OCI-LY1 (cell line): ENCODE measurements at regions not wholly inside any gene's neighbourhood (a gene's known extent, or its start where the extent isn't known, plus 50 kb on each side); places are given as distances from the start of the nearest gene placed in this dataset.

Source experiments
- H2AFZ ChIP-seq: fragments of 200-600 bp; sonication (generic), shearing (Covaris generic); 2 replicates; pipeline ENCODE4 v1.6.0; 2014; ENCODE audit warnings: antibody characterized with exemption, mild to moderate bottlenecking, low read length
- H3F3A ChIP-seq: fragments of 200-600 bp; sonication (generic), shearing (Covaris generic); 2 replicates; pipeline ENCODE4 v1.6.0; 2014; ENCODE audit warnings: mild to moderate bottlenecking, antibody characterized with exemption, low read length, moderate library complexity; ENCODE audit not compliant: insufficient read depth
- H3K27ac ChIP-seq: fragments of 200-600 bp; sonication (generic); 2 replicates; pipeline ENCODE4 v1.5.1; 2014; ENCODE audit warnings: low read length, mixed run types, mild to moderate bottlenecking, low read depth; ENCODE audit not compliant: poor library complexity, severe bottlenecking
- H3K27me3 ChIP-seq: fragments of 200-600 bp; sonication (generic); 2 replicates; pipeline ENCODE4 v1.6.0; 2014; ENCODE audit warnings: antibody characterized with exemption, mild to moderate bottlenecking, low read length, moderate library complexity; ENCODE audit not compliant: insufficient read depth
- H3K36me3 ChIP-seq: fragments of 200-600 bp; sonication (generic); 2 replicates; pipeline ENCODE4 v1.6.1; 2014; ENCODE audit warnings: mild to moderate bottlenecking, antibody characterized with exemption, low read length, moderate library complexity, mixed read lengths; ENCODE audit not compliant: insufficient read depth
- H3K4me1 ChIP-seq: fragments of 200-600 bp; sonication (generic); 2 replicates; pipeline ENCODE4 v1.5.1; 2014; ENCODE audit warnings: mild to moderate bottlenecking, low read length, moderate library complexity; ENCODE audit not compliant: insufficient read depth, severe bottlenecking
- H3K4me2 ChIP-seq: fragments of 200-600 bp; sonication (generic), shearing (Covaris generic); 2 replicates; pipeline ENCODE4 v1.6.1; 2014; ENCODE audit warnings: low read length
- H3K4me3 ChIP-seq: fragments of 200-600 bp; sonication (generic); 2 replicates; pipeline ENCODE4 v1.5.1; 2014; ENCODE audit warnings: low read length, low read depth, mild to moderate bottlenecking, mixed read lengths; ENCODE audit not compliant: poor library complexity, severe bottlenecking
- H3K79me2 ChIP-seq: fragments of 200-600 bp; shearing (Covaris generic); 2 replicates; pipeline ENCODE4 v1.6.1; 2016; ENCODE audit warnings: mixed run types, low read length, mixed read lengths; ENCODE audit not compliant: insufficient read depth
- H3K9ac ChIP-seq: fragments of 200-600 bp; sonication (generic), shearing (Covaris generic); 2 replicates; pipeline ENCODE4 v1.6.1; 2014; ENCODE audit warnings: mild to moderate bottlenecking, low read length, mixed read lengths
- H3K9me2 ChIP-seq: fragments of 200-600 bp; sonication (generic), shearing (Covaris generic); 2 replicates; pipeline ENCODE4 v1.6.1; 2014; ENCODE audit warnings: low read depth, mild to moderate bottlenecking, low read length, mixed read lengths
- H3K9me3 ChIP-seq: fragments of 200-600 bp; shearing (Covaris generic); 2 replicates; pipeline ENCODE4 v1.6.1; 2014; ENCODE audit warnings: low read length, mixed read lengths
- H4K20me1 ChIP-seq: fragments of 200-600 bp; sonication (generic), shearing (Covaris generic); 2 replicates; pipeline ENCODE4 v1.6.0; 2016; ENCODE audit warnings: mild to moderate bottlenecking, low read length; ENCODE audit not compliant: insufficient read depth
- EZH2 ChIP-seq: fragments of 200-600 bp; sonication (generic), shearing (Covaris generic); IDR thresholded peaks from 2 replicates; pipeline ENCODE4 v1.8.0; 2017; ENCODE audit warnings: borderline replicate concordance, mixed run types, mild to moderate bottlenecking, antibody characterized with exemption, low read length, moderate library complexity, mixed read lengths
- TF ChIP-seq, protein P1 (sequence below): fragments of 200-600 bp; sonication (generic), shearing (Covaris generic); IDR thresholded peaks from 2 replicates; pipeline ENCODE4 v1.5.1; 2017; ENCODE audit warnings: mild to moderate bottlenecking, antibody characterized with exemption, low read length, moderate library complexity, mixed read lengths

DNA sequence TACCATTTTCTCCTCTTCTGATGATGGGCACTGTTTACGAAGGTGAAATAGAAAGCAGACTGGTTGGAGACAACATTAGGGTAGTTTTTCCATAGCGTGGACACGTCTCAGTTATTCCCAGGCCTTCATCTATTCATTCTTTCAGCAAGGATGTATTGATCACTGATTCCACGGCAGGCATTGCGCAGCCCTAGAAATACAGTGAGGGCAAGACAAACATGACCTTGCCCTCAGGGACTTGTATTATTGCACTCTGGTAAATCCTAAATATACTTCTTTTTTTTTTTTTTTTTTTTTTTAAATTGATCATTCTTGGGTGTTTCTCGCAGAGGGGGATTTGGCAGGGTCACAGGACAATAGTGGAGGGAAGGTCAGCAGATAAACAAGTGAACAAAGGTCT is 167.3 kb upstream of the SPRED2 start:
- no peaks in the 10 kb centered on the region for H3K36me3 ChIP-seq
- H3K9ac ChIP-seq = no peak overlapping the region
- H3F3A ChIP-seq = peaks cover 6% of the 10 kb centered on the region
- H3K9me3 ChIP-seq = no peaks in the 10 kb centered on the region
- H3K79me2 ChIP-seq = no peaks in the 10 kb centered on the region
- H2AFZ ChIP-seq = no peak overlapping the region
- H3K27ac ChIP-seq = no peak overlapping the region
- no peaks in the 10 kb centered on the region for H4K20me1 ChIP-seq
- no peak overlapping the region for H3K4me2 ChIP-seq
- TF ChIP-seq, protein P1, sequence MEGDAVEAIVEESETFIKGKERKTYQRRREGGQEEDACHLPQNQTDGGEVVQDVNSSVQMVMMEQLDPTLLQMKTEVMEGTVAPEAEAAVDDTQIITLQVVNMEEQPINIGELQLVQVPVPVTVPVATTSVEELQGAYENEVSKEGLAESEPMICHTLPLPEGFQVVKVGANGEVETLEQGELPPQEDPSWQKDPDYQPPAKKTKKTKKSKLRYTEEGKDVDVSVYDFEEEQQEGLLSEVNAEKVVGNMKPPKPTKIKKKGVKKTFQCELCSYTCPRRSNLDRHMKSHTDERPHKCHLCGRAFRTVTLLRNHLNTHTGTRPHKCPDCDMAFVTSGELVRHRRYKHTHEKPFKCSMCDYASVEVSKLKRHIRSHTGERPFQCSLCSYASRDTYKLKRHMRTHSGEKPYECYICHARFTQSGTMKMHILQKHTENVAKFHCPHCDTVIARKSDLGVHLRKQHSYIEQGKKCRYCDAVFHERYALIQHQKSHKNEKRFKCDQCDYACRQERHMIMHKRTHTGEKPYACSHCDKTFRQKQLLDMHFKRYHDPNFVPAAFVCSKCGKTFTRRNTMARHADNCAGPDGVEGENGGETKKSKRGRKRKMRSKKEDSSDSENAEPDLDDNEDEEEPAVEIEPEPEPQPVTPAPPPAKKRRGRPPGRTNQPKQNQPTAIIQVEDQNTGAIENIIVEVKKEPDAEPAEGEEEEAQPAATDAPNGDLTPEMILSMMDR = no peak
- no peak for TF ChIP-seq EZH2
- no peaks in the 10 kb centered on the region for H3K9me2 ChIP-seq
- H3K4me3 ChIP-seq = no peak overlapping the region
- no peaks in the 10 kb centered on the region for H3K27me3 ChIP-seq
- peaks cover 32% of the 10 kb centered on the region for H3K4me1 ChIP-seq

DNA sequence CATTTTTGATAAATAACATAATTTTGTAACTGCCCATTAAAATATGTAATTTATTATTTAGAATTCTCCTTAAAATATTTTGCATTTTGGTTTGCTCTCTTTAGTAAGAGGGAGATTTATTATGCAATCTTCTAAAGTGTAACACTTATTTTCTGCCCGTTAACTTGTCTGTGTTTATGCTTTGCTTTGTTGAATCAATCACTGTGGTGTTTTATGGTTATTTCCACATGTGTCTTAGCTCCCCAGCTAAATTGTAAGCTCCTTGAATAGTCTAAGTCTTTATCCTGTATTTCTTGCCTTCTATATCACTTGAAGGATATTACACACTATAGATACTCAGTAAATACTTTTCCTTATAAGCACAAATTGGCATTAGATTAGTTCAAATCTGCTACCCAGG is 166.6 kb upstream of the SPRED2 start:
- no peaks in the 10 kb centered on the region for H3K9me2 ChIP-seq

DNA sequence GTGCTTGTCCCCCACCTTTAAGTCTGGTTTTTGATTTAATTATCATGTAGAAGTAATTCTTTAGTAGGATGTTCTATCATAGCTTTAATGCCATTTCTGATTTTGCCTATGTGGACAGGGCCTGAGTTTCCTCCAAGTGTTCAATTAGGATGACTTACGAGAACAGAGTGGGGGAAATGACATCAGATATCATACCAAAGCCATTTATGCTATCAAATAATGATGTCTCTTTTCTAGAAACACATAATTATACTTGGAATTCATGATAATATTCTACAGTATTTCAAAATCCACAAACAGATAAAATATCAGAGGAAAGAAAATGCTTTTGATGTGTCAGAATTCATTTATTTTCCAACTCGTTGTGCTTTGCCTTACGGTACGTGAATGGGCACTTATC is 165.9 kb upstream of the SPRED2 start:
- no peaks in the 10 kb centered on the region for H3K27me3 ChIP-seq
- no peaks in the 10 kb centered on the region for H3K79me2 ChIP-seq
- H3K4me1 ChIP-seq = peaks cover 17% of the 10 kb centered on the region
- H3K27ac ChIP-seq = no peak overlapping the region
- H3K36me3 ChIP-seq = no peaks in the 10 kb centered on the region
- TF ChIP-seq, protein P1 = no peak
- no peak for TF ChIP-seq EZH2
- no peak overlapping the region for H3K4me3 ChIP-seq
- no peak overlapping the region for H2AFZ ChIP-seq
- H3K4me2 ChIP-seq = no peak overlapping the region
- H3K9ac ChIP-seq = no peak overlapping the region
- no peaks in the 10 kb centered on the region for H4K20me1 ChIP-seq
- H3F3A ChIP-seq = peaks cover 6% of the 10 kb centered on the region
- H3K9me3 ChIP-seq = no peaks in the 10 kb centered on the region
- no peaks in the 10 kb centered on the region for H3K9me2 ChIP-seq

More for the DNA sequence above, 166.6 kb upstream of the SPRED2 start:
- no peaks in the 10 kb centered on the region for H3K27me3 ChIP-seq
- H3K9me3 ChIP-seq = no peaks in the 10 kb centered on the region
- H3K4me2 ChIP-seq = no peak overlapping the region
- no peaks in the 10 kb centered on the region for H3K79me2 ChIP-seq
- no peaks in the 10 kb centered on the region for H4K20me1 ChIP-seq
- H3K4me3 ChIP-seq = no peak overlapping the region
- H3K9ac ChIP-seq = no peak overlapping the region
- TF ChIP-seq, protein P1 = no peak
- no peak for TF ChIP-seq EZH2
- peaks cover 6% of the 10 kb centered on the region for H3F3A ChIP-seq
- H3K4me1 ChIP-seq = peaks cover 25% of the 10 kb centered on the region
- no peaks in the 10 kb centered on the region for H3K36me3 ChIP-seq
- no peak overlapping the region for H2AFZ ChIP-seq
- no peak overlapping the region for H3K27ac ChIP-seq
